GM21515 (cell line): ENCODE measurements at regions not wholly inside any gene's neighbourhood (a gene's known extent, or its start where the extent isn't known, plus 50 kb on each side); places are given as distances from the start of the nearest gene placed in this dataset.
"Not testable (repeated sequence)": the region's sequence is repeated elsewhere in the genome, so short reads cannot be mapped to it uniquely, and the experiment has no call there.

Source experiments
- ATAC-seq: cut with Tn5 transposase; IDR thresholded peaks from one replicate; pipeline ENCODE4 v1.9.1; 2021; ENCODE audit not compliant: unreplicated experiment

DNA sequence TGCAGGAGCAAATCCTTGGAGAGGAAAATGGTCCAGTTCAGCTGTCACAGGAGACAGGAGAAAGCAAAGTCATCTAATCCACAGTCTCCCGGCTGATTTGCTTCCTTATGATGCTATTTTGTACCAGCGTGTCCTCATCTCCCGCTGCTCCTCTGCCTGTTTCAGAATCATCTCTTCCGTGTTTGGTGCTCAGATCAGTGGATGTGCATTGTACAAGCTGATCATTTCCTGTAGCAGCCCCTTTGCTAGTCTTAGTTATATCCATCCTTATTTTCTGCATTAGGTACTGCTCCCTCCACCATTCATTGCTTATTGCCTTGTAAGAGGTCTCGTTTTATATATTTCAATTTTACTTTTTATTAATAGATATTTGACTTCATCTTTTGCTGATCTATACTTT is 219.9 kb upstream of the PRSS58 start:
- not testable (repeated sequence) for ATAC-seq

DNA sequence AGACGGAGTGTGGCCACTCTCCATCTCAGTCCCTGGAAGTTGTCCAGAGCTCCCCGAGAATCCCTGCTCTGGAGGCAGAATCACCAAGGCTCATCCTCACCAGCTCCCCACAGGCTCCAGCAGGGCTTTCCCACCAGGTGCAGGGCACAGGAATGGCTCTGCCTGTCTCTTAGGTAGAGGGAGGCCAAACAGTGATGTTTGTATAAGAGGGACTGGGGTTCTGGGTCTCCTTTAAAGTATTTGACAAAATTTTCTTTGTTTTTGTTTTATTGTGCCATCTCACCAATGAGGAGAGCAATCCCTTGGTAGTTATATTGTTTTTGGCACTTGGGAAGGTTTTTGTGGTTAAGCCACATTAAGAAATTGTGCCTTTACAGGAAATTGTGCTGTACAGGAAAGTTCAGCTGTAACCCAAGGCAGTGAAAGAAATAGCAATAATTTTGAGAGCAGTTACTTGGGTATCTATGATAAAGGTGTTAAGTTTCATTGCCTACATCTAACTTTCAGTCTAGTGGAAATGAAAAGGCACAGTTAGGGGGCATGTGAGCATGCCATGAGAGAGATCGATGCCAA is 219.3 kb upstream of the PRSS58 start:
- no peak for ATAC-seq

DNA sequence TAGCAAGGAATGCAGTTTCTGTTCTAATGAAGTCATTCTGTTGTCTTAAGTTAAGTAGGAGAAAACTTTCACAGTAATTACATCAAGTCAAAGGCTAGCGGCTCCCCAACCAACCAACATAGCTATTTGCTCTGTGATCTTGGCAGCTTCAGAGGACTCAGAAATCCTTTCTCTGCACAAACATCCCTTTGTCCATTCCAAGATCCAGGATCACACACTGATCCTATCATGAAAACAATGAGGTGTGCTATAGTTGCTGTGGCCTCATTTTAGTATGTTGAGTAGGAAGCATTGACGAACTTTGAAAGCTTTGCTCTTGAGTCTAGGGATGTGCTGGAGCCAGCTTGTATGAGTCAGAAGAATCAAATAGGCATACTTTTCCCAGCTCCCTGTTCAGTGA is 218.2 kb upstream of the PRSS58 start:
- no peak for ATAC-seq

DNA sequence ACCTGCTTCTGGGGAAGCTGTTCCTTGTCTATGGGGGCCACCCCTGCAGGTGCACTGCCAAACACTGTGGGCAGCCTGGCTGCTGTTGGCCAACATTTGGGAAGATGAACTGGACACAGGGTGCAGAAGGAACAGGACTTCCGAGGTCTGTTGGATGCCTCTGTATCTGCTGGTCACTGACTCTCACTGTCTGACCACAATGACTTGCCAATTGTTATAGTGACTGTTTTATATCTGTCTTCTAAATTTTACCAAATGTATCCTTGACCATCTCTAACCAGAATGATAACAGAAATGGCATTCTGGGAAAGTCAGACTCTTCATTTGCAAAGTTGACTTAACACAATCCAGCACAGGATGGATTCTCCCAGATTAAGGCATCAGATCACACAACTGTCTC is 214.0 kb upstream of the PRSS58 start:
- no peak for ATAC-seq

DNA sequence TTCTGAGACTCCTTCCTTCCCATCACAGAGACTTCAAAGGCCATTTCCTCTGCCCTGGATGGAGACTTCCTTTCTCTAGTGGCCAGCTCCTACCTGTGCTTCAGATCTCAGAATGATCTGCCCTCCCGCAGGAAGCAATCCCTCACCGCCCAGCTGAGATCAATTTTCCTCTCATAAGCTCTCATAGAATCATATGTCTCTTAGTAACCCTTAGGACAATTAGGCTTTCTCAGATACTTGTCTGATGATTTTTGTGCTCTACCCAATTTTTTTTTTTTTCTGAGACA is 212.6 kb upstream of the PRSS58 start:
- ATAC-seq: no peak

DNA sequence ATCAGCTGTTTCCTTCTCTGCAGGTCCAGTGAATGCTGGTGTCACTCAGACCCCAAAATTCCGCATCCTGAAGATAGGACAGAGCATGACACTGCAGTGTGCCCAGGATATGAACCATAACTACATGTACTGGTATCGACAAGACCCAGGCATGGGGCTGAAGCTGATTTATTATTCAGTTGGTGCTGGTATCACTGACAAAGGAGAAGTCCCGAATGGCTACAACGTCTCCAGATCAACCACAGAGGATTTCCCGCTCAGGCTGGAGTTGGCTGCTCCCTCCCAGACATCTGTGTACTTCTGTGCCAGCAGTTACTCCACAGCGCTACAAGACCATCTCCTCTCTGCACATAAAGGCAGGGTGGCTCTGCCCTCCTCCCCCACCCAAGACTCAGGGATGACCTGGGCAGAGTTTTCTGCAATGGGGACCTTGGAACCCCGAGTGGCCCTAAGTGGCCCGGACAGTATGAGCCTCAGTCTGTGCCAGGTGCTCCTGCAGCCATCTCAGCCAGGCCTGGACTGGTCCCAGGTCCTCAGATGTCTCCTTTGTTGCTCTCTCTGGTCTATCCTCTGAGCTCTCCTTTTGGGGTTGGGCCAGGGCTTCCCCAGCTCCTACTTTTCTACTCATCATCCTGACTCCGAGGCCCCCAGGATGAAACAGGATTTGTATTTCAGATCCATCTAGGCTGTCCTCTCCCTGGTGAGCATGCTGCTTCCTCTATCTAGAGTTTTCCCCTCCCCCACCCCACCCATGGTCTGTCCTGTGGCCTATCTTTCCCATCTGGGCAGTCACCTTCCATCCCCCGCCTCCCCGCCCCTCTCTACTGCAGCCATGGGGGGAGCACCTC is 212.1 kb upstream of the PRSS58 start:
- no peak for ATAC-seq

DNA sequence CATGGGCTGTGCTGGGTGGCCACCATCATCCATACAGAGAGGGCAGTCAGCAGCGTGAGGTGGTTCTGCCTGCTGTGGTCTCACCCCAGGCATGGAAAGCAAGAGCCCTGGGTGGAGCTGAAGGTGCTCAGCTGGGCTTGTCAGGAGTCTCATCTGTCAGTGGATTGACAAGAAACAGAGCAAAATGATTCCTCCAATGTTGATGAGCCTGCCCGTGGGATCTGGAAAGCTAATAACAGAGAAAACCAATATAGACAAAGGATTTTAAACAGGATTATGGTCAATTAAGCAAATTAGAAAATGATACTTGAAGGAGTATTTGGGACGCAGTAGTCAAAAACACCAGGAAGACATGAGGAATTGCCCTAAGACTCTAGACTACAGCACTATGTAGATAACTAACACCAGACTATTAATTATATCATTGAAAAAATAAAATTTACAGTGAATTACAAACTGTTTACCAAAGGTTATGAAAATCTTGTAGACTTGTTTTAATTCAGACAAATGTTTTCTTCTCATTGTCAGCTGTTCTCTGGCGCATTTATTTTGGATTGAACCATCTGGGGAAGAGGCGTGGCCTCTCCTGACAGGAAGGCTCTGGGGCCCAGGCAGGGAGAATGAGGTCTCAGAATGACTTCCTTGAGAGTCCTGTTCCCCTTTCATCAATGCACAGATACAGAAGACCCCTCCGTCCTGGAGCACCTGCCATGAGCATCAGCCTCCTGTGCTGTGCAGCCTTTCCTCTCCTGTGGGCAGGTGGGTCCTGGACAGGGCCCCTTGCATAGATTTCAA is 211.2 kb upstream of the PRSS58 start:
- no peak for ATAC-seq

DNA sequence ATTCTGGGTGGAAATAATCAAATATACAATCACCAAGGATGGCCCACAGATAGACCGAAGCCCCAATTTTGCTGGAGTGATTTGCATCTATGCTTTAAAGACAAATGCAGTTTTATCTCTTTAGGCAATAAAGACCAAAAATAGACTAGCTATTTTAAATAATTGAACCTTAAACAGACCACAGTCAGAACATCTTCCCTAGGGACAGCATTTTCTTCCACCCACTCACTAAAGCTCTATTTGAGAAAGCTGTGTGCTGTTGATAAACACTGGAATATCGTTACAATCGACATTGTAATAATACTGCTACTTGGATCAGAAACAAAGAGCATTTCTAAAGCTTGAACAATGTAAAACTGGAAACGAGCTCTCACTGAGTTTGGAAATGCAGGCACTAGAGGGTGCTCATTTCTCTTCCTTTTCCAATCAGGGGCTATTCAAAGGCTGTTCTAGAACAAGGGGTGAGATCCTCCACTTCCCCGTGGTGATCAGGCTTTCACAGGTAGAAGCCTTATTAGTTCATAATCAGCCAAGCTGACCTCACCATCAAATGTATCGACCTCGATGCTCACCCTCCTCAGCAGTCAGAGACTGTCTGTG is 209.3 kb upstream of the PRSS58 start:
- not testable (repeated sequence) for ATAC-seq

DNA sequence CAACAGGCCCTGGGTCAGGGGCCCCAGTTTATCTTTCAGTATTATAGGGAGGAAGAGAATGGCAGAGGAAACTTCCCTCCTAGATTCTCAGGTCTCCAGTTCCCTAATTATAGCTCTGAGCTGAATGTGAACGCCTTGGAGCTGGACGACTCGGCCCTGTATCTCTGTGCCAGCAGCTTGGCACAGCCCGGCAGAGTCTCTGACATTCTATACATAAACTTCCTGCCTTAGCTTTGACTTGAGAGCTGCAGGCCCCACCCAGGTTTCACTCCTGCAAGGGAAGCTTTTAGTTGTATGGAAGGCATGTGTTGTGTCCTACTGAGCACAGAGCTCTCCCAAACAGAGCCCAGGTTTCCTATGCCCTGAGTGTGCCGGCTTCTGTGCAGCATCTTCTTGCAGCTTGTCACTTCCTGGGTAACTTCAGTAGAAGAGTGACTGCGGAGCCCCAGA is 205.6 kb upstream of the PRSS58 start:
- peak; percentile 64 for ATAC-seq

DNA sequence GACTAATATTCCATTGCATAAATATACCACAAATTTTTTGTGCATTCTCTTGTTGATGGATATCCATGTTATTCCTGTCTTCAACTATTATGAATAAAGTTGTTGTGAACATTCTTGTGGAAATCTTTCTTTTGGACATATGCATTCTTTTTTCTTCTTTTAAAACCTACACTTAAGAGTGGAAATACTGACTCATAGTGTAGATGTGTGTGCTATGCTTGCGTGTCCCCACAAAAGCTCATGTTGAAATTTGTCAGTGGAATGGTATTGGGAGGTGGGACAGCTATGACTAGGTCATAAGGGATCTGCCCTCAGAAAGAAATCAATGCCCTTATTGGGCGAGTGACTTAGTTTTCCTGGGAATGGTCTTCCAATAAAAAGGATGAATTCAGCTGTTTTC is 203.6 kb upstream of the PRSS58 start:
- no peak for ATAC-seq

DNA sequence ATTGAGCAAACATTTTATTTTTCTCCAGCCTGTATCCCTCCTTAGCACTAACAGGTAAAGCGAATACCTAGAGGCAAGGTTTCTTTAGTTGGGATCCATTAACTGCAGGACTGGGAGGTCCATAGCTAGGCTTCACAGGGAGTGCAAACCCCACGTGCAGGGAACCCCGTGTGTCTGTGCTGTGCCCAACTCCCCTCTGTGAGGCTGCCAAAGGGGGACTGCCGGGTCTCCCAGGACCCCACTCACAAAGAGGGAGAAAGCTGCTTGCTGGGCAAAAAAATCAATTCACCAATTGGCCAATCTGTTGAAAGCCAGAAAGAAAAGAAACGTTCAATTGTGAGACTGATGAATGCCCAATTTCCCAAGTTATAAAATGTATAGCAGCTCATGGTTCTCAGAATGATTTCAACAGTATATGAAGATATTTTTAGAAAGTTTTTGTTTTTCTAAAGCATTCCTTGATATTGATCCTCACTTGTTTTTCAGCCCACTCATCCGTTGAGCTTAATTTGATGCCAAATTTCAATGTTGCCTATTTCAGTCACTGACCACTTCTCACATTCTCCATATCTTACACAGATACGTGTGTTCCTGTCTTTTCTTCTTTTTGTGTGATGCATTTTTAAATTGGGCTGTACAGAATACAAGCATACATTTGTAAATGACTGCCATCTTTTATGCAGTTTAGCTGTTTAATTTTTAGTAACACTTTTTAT is 202.7 kb upstream of the PRSS58 start:
- ATAC-seq: no peak

DNA sequence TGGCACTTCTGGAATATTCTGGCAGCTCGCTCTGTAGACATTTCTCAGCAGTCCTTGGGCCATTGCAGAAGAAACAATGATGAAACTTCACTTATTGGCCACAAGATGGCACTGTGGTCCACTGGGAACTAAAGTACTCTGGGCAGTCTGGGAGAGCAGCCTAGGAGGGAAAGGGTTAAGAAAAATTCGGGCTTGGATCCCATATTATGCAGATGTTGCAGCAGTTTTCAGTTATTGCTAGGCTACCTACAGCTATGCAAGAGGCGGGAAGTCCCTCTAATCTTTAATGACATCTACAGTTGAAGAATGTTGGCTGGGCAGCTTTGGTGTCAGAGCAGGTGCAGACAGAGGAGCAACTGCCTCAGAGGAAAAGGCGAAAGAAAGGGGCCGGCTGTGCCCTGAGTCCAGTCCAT is 201.7 kb upstream of the PRSS58 start:
- peak; percentile 80 for ATAC-seq

DNA sequence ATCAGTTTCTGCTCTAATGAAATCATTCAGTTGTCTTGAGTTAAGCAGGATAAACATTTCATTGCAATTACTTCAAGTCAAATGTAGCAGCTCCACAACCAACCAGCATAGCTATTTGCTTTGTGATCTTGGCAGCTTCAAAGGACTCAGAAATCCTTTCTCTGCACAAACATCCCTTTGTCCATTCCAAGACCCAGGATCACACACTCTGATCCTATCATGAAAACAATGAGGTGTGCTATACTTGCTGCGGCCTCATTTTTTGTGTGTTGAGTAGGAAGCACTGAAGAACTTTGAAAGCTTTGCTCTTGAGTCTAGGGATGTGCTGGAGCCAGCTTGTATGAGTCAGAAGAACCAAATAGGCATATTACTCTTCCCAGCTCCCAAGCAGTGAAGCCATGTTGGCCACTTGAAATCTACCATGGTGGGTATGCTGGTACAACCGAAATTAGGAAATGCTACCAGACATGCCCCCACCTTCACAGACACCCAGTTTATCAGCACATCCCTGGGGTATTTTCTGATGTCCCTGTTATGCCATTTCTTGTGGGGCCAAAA is 199.4 kb upstream of the PRSS58 start:
- ATAC-seq: no peak

DNA sequence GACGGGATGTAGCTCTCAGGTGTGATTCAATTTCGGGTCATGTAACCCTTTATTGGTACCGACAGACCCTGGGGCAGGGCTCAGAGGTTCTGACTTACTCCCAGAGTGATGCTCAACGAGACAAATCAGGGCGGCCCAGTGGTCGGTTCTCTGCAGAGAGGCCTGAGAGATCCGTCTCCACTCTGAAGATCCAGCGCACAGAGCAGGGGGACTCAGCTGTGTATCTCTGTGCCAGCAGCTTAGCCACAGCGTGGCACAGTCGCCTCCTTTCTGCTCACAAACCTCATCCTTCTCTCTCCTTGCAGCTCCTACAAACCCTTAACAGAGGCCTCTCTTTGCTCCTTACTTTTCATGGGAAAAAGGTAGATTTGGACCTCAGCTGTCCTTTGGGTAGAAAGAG is 197.5 kb upstream of the PRSS58 start:
- ATAC-seq: no peak

DNA sequence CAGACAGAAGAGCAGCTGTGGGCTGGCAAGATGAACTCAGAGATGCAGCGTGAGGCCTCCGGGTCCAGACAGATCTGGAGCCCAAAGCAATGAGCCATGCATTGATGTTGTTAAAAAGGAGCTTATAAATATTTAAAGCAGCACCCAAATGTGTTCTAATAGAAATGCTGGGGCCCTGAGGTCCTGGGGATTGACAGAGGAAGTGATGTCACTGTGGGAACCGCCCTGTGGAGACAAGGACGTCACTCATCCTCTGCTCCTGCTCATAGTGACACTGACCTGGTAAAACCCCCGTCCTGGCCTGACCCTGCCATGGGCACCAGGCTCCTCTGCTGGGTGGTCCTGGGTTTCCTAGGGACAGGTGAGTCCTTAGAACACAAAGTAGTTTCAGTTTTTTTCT is 197.0 kb upstream of the PRSS58 start:
- ATAC-seq: no peak

DNA sequence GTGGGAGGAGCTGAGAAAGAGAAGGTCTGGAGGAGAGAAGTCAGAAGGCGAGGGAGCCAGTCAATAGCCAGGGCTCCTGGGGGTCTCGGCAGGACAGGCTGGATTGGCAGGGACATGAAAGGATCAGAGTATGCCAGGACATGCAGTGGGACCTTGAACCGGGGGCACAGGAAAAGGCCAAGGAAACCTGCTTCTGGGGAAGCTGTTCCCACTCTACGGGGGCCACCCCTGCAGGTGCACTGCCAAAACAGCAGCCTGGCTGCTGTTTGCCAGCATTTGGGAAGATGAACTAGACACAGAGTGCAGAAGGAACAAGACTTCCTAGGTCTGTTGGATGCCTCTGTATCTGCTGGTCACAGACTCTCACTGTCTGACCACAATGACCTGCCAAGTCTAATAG is 194.9 kb upstream of the PRSS58 start:
- no peak for ATAC-seq

DNA sequence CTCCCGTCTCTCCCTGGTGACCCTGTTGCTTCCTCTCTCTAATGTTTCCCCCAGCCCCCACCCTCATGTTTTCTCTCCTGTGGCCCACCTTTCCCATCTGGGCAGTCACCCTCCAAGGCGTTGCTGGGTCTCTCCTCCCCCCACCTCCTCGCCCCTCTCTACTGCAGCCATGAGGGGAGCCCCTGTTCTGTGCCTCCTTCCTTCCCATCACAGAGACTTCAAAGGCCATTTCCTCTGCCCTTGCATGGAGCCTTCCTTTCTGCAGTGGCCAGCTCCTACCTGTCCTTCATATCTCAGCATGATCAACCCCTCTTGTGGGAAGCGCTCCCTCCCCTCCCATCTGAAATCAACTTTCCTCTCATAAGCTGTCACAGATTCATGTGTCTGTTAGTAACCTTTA is 194.0 kb upstream of the PRSS58 start:
- ATAC-seq: no peak

DNA sequence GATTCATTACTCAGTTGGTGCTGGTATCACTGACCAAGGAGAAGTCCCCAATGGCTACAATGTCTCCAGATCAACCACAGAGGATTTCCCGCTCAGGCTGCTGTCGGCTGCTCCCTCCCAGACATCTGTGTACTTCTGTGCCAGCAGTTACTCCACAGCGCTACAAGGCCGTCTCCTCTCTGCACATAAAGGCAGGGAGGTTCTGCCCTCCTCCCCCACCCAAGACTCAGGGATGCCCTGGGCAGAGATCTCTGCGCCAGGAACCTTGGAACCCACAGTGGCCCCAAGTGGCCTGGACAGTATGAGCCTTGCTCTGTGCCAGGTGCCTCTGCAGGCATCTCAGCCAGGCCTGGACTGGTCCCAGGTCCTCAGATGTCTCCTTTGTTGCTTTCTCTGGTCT is 193.4 kb upstream of the PRSS58 start:
- ATAC-seq: no peak

DNA sequence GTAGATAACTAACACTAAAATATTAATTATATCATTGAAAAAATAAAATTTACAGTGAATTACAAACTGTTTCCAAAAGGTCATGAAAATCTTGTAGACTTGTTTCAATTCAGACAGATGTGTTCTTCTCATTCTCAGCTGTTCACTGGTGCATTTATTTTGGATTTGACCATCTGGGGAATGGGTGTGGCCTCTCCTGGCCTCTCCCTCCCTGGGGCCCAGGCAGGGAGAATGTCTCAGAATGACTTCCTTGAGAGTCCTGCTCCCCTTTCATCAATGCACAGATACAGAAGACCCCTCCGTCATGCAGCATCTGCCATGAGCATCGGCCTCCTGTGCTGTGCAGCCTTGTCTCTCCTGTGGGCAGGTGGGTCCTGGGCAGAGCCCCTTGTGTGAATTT is 192.8 kb upstream of the PRSS58 start:
- no peak for ATAC-seq

DNA sequence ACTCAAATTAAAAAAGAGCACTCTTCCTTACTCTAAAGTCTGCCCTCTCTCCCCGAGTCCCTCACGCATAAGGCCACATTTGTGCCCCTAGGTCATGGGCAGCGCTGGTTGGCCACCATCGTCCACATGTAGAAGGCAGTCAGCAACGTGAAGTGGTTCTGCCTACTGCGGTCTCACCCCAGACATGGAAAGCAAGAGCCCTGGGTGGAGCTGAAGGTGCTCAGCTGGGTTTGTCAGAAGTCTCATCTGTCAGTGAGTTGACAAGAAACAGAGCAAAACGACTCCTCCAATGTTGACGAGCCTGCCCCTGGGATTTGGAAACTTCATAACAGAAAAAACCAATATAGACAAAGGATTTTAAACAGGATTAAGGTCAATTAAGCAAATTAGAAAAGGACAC is 192.3 kb upstream of the PRSS58 start:
- no peak for ATAC-seq

DNA sequence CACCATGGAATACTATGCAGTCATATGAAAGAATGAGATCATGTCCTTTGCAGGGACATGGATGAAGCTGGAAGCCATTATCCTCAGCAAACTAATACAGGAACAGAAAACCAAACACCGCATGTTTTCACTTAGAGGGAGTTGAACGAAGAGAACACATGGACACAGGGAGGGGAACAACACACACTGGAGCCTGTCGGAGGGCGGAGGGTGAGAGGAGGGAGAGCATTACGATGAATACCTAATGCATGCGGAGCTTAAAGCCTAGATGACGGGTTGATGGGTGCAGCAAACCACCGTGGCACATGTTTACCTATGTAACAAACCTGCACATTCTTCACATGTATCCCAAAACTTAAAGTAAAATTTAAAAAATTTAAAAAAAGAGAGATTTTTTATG is 191.0 kb upstream of the PRSS58 start:
- ATAC-seq: not testable (repeated sequence)
